GM04503 (cell line): ENCODE measurements at regions not wholly inside any gene's neighbourhood (a gene's known extent, or its start where the extent isn't known, plus 50 kb on each side); places are given as distances from the start of the nearest gene placed in this dataset.
"Not testable (repeated sequence)": the region's sequence is repeated elsewhere in the genome, so short reads cannot be mapped to it uniquely, and the experiment has no call there.

Experiments used
- DNase-seq: peaks from one replicate; pipeline ENCODE4 v3.0.0-alpha.2; 2012; ENCODE audit warnings: low read depth

DNA sequence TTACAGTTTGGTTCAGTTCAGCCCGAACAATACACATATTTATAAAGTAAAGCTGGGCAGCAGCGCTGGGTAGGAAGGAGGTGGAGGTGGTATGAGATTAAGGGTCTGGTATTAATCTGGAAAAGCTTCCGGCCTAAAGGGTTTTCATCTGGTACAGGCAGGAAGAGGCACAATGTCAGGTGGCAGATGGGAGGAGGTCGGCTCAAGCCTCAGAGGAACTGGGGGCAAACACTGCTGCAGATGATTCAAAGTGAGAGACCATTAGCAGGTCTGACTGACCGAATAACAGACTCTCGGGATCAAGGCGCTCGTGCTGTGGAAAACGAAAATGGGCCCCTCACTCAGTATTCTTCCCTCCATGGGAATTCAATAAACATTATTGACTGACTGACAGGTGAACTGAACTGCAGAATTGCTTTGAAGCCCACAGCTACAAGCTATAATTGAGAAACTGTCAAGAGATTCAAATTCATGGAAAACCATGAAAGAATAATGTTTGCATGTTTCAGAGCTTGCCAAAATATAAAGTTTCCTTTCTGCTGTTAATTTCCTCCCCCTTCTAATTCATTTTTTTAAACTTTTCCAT is 75.3 kb downstream of the TMEM167A start:
- DNase-seq = no peak

DNA sequence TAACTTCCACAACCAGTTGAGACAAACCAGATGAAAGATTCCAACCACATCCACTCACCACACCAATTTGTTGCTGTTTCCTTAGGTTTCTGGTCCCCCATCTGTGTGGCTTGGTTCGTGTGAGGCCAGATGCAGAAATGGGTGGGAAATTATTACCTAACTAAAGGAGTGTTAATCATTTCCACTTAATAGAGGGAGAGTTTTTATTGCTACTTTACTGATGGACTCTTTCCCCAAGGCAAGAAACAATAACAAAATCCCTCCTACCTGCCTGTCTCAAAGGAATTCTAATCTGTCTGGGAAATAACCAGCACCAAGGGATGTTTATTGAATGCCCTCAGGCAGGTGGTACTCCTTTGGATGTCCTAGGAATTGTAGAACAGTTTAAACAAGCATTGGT is 76.3 kb downstream of the TMEM167A start:
- DNase-seq = no peak

DNA sequence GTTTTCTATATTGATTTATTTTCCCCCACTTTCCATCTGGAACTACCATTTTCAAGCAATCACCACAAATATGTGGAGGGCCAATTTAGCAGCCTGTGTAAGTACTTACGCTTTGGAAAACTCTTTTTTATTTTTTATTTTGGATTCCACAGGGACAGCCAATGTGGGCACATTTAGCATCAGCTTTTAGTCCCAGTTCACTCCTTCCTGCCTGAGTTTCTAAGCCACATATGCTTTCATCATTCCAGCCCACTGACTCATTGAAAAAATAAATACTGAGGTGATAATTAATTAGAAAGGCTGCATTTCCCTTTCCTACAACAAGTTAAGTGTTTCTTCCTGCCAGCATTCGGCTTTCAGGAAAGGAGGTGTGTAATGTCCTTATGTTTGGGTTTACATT is 76.8 kb downstream of the TMEM167A start:
- DNase-seq = peak; percentile 10

DNA sequence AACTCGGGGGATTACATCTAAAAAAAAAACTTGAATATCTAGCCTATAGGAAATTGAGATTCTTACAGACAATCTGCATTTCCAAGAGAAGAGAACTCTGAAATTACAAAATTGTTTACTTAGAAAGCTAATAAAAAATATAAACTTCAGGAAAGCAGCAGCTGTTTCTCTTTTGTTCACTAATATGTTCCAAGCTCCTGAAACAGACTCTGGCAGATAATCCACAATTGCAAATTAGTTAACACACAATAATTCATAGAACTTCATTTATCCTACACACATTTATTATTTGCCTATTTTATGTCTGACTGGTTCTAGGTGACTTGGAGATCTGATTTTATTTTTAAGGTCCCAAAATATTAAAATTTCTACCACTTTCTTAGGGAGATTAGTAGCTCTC is 83.8 kb downstream of the TMEM167A start:
- no peak for DNase-seq

DNA sequence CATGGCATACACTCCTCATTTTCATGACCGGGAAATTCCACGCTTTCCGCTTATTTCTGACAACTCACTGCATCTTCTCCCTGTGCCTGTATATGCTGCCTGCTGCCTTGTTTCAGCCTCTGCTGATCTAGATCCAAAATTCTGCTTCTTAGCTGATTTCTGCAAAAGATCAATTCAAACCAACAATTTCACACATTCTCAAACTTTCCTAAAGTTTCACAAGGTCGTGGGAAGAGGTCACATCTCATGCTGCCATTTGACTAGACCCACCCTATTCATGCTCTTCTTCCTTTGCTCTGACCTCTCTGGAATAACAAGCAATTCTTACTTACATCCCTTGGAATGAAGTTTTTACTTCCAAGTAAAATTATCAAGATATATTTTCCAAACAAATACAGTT is 84.5 kb downstream of the TMEM167A start:
- DNase-seq = no peak

DNA sequence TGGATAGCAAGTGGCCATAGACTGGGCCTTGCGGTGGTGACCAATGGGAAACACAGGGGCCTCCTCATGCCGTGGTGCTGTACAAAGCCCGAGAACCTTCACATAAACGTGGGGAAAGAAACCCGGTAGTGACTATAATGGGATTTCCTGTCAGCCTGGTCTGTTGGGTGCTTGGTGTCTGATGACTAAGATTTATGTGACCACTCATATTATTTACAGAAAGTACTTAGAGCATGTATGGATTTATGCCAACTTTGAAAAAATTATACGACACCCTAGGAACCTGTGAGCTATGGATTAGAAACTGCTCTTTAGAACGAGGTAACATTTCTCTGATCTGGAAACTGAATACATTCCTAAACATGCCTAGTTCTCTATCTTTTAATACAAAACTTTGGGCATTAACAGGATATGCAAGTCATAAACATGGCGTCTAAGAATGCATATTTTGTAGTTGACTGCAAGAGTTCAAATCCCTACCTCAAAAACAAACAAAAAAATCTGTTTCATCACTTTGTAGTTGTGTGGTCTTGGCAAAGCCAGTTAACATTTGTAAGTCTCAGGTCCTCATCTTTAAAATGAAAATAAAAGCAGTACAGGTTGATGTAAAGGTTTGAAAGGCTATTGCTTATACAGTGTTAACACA is 85.4 kb downstream of the TMEM167A start:
- DNase-seq = no peak

DNA sequence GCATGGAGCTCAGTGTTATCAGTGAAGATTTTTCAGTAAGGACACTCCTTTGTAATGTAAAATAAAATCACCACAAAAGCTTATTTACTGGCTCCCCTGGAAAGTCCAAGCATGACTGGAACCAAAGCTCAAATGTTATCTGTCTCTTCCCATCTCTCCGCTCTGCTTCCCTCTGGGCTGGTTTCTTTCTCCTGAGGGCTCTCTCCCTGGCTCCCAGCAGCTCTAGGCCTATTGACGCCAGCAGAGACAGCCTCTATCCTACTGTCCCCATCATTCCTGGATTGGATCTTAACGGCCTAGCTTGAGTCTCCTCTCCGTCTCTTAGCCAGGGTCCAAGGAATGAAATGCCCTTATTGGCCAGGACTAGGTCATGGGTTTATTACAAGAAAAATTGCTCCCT is 86.1 kb downstream of the TMEM167A start:
- DNase-seq = no peak

DNA sequence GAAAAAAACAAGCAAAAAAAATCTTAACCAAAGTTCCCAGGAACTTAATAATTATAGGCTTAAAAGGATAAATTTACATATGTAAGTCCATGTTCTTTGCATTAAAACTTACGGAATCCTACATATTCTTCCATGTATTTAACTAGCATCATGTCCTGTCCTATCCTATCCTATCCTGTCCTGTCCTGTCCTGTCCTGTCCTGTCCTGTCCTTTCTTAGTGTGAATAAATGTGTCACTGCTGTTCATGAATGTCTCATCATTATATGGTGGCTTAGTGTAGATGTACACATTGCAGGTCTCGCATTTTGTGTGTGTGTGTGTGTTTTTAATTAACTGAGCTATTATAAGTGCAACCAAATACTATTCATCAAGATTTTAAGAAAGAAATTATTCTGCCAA is 90.0 kb downstream of the TMEM167A start:
- no peak for DNase-seq

DNA sequence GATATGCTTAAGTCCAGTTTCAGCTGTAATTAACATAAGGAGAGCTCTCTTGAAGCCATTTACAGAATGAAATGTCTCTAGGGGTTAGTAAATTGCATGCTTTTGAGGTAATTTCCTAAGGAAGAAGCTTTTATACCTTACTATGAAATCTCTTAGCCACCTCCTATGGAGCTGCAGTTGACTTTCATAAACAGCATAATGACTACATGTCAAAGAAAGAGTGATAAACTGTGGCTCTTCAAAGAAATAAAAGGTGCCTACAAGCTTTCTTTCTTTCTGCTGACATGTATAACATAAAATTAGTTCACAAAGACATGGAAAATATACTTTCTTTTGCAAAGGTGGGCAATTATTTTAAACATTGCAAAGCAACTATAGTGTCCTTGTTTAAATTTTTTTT is 90.8 kb downstream of the TMEM167A start:
- DNase-seq = no peak

DNA sequence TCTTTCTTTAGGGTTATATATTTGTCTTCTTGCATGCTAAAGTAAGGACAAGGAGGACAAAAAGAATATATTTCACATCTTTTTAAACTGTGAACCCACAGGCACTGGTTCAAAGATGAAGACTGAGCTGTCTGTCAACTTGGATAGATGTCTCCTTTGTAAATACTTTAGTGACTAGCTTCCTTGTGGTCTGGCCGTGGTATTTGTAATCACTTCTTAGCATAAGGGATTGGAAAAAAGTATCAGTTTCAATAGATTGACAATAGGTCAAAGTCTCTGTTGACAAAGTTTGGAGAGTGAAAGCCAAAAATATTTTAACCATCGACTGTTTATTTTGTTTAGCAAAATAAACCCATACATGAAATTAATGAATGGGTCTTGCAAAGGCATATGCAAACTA is 91.4 kb downstream of the TMEM167A start:
- no peak for DNase-seq

DNA sequence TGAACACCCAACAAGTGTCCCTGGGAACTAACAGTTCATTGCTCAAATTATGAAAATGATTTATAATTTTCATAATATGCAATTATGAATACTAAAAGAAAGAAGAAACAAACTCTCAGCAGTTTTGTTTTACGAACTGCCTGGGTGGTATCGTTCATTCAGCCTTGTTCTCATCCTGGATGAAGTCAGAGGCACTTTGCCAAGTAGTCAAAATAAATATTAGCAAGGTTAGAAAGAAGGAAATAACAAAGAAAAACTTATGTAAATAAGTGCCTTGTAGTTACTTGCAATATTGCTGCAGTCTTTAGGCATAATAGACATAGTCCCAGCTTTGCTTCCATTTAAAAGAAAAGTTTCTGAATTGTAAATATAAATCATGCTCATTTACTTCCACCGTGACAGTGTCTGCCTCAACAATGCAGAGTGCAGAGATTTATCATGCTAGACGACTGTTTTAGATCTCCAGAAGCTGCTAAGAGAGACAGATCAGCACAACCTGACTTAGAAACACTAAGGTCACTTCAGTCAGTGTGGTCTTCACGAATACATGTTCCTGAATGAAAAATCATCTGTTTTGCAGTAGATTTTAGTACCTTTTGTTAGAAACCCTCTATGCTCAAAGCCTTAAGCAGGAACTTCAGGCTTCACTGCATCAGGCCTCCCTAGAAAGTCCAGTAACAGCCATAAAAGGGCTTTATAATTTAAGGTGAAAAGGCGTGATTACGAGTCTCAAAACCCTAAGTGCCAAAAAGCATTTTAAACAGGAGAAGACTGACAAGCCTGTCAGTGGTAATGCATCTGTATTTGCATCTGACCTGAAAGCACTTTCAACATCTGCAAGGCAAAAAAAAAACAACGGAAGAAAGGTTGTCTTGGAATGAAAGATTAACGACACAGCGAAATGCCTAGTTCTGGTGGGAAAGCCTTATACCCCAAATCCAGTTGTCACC is 92.1 kb downstream of the TMEM167A start:
- DNase-seq = no peak

DNA sequence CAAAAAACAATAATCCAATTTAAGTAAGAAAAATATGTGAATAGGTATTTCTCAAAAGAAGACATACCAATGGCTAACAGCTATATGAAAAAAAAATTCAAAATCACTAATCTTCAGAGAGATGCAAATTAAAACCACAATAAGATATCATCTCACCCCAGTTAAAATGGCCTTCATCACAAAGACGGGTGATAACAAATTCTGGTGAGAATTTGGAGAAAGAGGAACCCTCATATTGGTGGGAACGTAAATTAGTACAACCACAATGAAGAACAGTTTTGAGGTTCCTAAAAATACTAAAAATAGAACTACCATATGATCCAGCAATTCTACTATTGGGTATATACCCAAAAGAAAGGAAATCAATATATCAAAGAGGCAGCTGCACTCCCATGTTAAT is 94.3 kb downstream of the TMEM167A start:
- DNase-seq = no peak

DNA sequence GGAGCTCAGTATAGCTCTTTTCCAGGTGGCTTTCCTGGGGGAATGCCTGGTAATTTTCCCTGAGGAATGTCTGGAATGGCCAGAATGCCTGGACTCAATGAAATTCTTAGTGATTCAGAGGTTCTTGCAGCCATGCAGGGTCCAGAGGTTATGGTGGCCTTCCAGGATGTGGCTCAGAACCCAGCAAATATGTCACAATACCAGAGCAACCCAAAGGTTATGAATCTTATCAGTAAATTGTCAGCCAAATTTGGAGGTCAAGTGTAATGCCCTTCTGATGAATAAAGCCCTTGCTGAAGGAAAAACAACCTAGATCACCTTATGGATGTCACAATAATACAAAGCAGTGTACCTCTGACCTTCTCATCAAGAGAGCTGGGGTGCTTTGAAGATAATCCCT is 100.3 kb downstream of the TMEM167A start:
- peak; percentile 12 for DNase-seq

DNA sequence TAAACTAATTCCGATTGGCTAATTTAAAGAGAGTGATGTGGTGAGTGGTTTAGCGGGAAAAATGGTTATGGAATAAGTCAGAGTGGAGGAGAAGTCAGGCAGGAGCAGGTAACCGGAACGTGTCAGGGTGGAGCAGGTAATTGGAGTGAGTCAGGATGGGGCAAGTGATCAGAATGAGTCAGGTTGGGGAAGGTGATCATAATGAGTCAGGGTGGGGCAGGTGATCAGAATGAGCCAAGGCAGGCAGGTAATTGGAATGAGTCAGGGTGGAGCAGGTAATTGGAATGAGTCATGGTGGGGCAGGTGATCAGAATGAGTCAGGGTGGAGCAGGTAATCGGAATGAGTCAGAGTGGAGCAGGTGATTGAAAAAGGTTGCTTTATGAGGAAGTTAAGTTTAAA is 101.4 kb downstream of the TMEM167A start:
- DNase-seq = no peak

DNA sequence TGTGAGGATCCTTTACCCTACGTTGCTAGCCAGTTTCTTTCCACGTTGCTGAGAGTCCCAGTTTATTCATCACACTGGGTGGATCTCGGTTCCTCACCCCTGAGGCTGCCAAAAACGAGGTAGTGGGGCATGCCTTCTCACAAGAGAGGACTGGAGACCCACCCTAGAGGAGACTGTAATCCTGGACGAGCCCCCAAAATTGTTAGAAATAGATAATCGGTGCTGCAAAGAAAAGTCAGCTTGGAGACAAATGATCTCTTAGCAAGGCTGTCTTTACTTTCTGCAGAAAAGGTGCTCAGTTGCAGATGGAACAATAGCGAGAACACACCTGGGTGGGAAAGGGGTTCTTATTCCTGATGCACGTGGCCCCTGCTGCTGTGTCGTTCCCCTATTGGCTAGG is 101.8 kb downstream of the TMEM167A start:
- DNase-seq = no peak

DNA sequence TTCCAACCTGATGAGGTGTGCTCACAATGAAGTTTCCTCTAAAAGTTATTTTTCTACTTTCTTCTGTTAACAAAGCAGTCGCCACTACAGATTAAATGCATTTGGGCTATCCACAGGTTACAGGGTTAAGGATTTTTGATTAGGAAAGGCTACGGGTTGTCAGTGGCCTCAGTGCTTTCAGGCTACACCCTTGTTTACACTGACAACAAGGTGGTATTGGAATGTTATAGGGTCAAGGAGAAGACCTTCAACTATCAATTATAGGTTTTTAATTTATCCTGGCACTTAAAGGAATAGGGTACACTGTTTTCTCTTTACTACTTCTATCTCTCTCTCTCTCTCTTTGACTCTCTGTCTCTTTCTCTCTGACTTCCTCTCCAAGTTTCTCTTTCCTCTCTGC is 102.8 kb downstream of the TMEM167A start:
- DNase-seq = not testable (repeated sequence)

DNA sequence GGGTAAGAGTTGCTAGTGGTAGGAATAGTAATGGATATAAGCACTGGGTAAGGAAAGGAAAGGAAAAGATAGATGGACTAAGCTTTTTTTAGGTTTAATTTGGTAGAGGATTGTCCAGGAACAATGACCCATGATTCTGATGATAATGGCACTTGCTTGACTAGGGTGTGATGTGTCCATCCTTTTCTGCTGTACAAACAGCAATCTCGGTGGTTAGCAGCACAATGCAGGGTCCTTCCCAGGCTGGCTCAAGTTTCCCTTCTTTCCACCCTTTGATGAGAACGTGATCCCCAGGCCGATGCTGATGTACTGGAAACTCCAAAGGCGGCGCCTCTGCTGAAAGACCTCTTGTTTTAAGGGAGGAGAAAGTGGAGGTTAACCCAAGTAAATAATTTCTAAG is 105.3 kb downstream of the TMEM167A start:
- no peak for DNase-seq

DNA sequence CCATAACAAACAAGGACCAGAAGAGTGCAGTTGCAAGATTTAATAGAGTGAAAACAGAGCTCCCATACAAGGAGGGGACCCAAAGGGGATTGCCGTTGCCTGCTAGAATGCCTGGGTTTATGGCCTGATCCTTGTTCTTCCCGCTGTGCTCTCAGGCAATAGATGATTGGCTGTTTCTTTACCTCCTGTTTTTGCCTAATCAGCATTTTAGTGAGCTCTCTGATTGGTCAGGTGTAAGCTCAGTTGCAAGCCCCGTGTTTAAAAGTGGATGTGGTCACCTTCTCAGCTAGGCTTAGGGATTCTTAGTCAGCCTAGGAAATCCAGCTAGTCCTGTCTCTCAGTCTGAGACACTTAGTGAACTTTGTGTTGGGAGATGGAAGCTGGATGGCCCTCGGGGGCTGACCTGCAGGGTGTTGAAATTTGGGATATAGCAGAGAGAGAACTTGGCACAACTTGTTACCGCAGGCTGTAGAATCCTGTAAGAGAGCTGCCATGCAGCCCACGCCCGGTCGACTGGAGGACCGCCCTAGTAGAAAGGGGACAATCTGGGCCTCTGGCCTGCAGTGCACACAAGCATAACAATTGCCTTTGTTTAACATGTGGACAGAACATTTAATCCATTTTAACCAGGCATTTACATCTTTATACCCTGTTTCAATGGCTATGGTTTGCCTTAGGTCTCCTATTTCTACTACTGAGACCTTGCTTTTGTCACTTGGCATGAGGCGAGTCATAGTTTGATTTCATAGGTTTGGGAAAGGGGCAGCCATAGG is 106.0 kb downstream of the TMEM167A start:
- not testable (repeated sequence) for DNase-seq

DNA sequence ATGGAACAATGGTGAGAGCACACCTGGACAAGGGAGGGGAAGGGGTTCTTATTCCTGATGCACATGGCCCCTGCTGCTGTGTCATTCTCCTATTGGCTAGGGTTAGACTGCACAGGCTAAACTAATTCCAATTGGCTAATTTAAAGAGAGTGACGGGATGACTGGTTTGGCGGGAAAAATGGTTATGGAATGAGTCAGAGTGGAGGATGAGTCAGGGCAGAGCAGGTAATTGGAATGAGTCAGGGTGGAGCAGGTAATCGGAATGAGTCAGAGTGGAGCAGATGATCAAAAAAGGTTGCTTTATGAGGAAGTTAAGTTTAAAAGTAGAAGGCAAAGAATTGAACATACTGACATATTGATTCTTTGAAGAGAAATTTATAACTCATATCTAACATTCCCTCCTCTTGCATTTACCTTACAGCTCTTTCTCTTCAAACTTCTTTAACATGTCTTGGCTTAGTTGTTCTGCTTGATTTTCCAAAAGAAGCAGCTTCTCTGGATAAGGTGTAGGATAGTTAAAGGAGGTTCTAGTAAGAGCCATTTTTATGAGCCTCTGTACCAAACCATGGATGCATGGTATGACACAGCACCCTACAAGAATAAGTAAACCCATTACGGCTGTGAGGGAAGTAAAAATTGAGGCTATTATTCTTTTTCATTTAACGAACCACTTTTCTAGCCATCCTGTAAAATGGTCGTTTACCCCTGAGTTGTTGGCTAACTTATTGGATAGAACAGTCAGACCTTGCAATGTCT is 107.8 kb downstream of the TMEM167A start:
- not testable (repeated sequence) for DNase-seq

DNA sequence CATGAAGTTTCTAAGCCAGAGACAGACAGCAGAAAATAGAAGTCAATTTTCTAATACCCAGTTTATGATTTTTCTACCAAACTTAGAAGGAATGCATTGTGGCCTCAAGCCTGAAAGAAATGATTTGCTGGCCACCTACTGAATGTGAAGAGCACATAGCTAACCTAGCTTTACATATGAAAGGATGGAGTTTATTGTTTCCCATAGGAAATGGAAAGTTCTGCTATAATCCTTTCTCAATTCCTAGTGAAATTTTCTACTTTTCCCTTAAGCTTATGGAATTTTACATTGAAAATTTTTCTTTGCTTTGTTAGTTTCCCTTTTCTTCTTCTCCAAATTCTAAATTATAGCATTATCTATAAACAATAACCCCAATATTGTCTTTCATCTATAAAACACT is 110.1 kb downstream of the TMEM167A start:
- DNase-seq = no peak

DNA sequence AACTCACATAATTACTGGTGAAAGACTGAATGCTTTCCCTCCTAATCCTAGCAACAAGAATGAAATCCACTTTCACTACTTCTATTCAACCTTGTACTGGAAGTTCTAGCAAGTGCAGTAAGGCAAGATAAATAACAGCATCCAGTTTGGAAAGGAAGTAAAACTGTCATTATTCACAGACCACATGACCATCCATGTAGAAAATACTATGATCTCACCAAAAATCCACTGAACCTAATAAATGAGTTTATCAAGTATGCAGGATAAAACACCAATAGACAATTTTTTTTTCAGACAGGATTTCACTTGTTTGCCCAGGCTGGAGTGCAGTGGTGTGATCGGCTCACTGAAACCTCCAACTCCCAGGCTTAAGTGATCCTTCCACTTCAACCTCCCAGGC is 117.7 kb downstream of the TMEM167A start:
- no peak for DNase-seq

DNA sequence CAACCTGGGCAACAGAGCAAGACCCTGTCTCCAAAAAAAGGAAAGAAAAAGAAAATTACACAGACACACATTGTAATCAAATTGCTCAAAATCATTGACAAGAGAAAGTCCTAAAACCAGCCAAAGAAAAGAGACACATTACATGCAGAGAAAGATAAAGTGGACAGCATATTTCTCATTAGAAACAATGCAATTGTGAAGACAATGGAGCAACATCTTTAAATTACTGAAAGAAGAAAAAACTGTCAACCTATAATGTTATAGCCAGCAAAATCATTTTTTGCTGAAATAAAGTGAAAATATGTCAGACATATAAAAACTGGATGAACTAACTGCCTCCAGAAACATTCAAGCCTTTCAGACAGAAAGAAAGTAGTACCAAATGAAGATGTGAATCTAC is 120.6 kb downstream of the TMEM167A start:
- DNase-seq = no peak
